VCaP (cell line): ENCODE measurements at regions not wholly inside any gene's neighbourhood (a gene's known extent, or its start where the extent isn't known, plus 50 kb on each side); places are given as distances from the start of the nearest gene placed in this dataset.

Source experiments
- H3K27ac ChIP-seq: fragments of 450-650 bp; 2 replicates; pipeline ENCODE4 v1.5.1; 2017
- TF ChIP-seq, protein P1 (sequence below): fragments of 450-650 bp; conservative IDR thresholded peaks from 2 replicates; pipeline ENCODE4 v1.5.1; 2017; ENCODE audit warnings: mild to moderate bottlenecking, moderate library complexity

DNA sequence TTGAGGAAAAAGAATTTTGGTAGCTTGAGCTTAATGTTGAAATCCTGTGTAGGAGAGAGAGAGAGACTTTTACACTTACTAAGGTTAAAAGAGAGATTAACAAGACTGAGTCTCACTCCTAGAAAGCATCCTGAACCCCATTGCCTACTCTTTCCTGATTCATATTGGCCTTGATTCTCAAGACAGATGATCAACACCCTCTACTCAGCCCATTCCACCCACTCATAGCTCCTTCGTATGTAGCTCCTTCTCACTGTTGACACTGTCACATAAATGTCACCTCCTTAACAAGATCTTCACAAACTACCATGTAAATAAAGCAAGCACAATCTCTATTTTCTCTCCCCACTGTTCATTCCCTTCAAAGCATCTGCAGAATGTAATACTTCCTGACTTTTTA is 574.6 kb upstream of the LMCD1 start:
- TF ChIP-seq, protein P1, sequence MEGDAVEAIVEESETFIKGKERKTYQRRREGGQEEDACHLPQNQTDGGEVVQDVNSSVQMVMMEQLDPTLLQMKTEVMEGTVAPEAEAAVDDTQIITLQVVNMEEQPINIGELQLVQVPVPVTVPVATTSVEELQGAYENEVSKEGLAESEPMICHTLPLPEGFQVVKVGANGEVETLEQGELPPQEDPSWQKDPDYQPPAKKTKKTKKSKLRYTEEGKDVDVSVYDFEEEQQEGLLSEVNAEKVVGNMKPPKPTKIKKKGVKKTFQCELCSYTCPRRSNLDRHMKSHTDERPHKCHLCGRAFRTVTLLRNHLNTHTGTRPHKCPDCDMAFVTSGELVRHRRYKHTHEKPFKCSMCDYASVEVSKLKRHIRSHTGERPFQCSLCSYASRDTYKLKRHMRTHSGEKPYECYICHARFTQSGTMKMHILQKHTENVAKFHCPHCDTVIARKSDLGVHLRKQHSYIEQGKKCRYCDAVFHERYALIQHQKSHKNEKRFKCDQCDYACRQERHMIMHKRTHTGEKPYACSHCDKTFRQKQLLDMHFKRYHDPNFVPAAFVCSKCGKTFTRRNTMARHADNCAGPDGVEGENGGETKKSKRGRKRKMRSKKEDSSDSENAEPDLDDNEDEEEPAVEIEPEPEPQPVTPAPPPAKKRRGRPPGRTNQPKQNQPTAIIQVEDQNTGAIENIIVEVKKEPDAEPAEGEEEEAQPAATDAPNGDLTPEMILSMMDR: no peak
- no peak overlapping the region for H3K27ac ChIP-seq

DNA sequence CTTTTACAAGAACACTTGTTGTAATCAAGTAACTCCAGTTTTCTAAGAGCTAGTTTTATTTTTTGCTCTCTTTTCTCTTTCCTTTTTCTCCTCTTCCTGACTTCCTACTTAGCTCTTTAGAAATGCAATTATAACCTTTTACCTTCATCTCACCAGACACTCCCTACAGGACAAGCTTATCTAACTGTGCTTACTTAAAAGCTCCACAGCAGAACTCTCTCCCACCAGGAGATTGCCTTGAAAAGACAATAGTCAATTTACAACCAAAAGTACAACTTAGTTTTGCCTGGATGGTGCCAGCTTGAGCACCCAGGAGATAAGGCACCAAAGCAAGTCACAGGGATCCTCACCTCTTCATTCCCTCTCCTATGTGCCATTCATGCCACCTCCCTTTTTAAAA is 573.8 kb upstream of the LMCD1 start:
- TF ChIP-seq, protein P1: no peak
- no peak overlapping the region for H3K27ac ChIP-seq

DNA sequence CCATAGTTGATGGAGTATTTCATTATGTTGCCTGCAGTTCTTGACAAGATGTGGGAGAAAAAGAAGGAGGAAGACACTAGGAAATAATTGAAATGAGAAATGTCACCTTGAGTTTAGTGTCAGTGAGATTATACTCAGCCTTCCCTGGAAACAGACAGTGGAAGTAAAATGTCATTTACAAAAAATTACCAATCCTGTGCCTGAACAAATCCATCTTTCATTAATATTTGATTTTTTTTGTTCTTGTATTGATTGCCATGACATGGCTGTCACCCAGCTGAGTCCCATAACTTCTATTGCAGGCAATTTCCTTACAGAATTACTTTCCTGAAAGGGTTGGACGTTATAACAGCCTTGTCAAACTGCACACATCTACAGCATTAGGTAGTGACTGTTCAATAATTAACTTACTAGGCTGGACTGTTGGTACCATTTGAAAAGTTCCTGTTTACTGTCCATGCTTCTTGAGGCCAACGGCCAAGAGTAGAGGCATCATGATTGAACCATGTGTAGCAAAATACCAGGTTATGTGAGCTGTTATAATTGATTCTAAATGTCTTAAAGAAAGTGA is 572.2 kb upstream of the LMCD1 start:
- H3K27ac ChIP-seq: no peak overlapping the region
- TF ChIP-seq, protein P1: no peak

DNA sequence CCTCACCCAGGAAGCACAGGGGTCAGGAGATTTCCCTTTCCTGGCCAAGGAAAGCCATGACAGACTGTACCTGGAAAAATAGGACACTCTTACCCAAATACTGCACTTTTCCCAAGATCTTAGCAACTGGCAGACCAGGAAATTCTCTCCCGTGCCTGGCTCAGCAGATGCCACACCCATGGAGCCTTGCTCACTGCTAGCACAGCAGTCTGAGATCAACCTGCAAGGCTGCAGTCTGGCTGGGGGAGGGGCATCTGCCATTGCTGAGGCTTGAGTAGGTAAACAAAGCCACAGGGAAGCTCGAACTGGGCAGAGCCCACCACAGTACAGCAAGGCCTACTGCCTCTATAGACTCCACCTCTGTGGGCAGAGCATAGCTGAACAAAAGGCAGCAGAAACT is 567.3 kb upstream of the LMCD1 start:
- H3K27ac ChIP-seq: no peak overlapping the region
- TF ChIP-seq, protein P1: no peak

DNA sequence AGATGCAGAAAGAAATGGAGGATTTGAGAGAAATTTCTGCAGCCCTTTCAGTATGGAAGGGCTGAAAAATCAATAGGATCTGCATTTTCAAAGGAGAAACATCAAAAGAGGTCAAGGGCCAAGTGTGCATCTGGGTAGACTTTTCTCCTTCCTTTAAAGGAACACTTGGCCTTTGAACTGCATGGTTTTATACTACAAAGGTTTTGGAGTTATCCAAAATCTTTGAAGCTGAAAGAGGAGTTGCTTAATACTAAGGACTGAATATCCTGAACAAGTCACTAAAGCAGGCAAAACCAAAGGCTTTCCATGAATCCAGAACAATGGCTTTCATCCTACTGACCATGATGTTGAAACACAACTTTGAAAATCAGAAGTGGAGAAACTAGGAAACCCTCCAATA is 553.7 kb upstream of the LMCD1 start:
- H3K27ac ChIP-seq: no peak overlapping the region
- TF ChIP-seq, protein P1: no peak

DNA sequence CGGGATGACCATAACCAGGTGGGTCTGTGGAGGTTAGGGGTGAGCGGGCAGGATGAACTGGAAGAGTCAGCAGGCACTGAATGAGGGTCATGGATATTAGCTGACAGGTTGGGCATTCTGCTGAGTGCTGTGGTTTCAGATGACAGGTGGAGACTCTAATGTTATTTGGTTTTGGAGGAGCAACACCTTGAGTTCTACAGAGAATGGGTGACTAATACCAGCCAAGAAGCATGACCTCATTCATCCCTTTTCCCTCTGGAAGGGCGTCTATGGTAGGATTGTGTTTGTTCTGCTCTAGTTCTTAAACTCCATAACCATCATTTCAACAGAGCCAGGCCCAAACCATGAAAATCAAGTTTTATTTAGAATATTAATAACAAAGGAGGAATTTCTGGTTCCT is 550.7 kb upstream of the LMCD1 start:
- TF ChIP-seq, protein P1: no peak
- H3K27ac ChIP-seq: no peak overlapping the region

DNA sequence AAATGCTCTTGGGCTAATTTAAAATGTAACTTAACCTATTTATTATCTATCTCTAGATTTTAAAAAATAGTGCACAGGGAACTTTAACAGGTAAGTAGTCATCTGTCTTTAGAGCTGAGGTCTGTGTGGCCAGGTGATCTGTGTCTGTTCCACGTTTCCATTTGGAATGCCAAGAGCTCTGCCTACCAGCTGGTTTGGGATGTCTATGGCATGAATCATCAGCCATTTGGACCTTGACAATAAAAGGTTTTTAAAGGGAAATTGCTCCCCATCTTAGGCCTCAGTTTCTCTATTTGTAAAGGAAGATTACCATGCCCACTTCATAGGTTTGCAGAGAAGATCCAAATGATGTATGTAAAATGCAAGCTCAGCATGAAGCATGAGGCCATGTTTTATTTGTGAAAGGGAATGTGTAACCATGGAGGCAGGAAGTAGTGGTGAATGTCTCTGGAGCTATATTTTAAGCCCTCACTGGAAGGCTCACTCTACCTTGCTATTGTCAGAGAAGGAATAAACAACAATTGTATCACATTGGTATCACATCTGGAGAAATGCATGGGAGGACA is 548.1 kb upstream of the LMCD1 start:
- H3K27ac ChIP-seq: no peak overlapping the region
- TF ChIP-seq, protein P1: no peak
